ENCODE measurements at regions not wholly inside any gene's neighbourhood (a gene's known extent, or its start where the extent isn't known, plus 50 kb on each side); places are given as distances from the start of the nearest gene placed in this dataset.

DNA sequence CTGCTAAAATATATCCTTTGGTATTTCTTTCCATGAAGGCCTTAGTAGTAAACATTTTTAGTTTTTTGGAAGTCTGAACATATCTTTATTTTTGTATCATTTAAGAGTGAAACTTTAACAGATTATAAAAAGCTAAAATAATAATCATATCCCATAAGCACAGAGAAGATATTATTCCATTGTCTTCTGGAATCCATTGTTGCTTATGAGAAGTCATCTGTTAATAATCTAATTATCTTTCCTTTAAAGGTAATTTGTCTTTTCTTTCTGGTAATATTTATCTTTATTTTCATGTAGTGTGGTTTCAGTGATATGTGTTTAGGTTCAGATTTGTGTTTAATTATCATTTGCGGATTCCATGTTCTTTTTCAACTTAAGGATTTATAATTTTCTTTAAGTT is 261.7 kb downstream of the MSRB3 start:
- Histone ChIP-seq H3K36me3 (ENCODE audit: control insufficient read depth in 4 of 4, insufficient read depth in 4 of 4, low read length in 4 of 4) (no peaks in the 10 kb centered on the region), H3K4me3 (no peak overlapping the region), H3K4me1 (ENCODE audit: control insufficient read depth in 5 of 5, insufficient read depth in 5 of 5, low read length in 5 of 5) (peaks cover 0 to 6% (median 0%) of the 10 kb centered on the region in 5 donors), H3K27ac (ENCODE audit: low read depth in 1 of 2, low read length in 1 of 2) (no peak overlapping the region), H3K9ac (ENCODE audit: insufficient read depth in 1 of 2, low read length in 2 of 2) (no peak overlapping the region), H3K27me3 (ENCODE audit: control insufficient read depth in 3 of 3, insufficient read depth in 3 of 3, low read length in 2 of 3) (no peaks in the 10 kb centered on the region), H3K9me3 (ENCODE audit: control insufficient read depth in 4 of 4, insufficient read depth in 3 of 4, low read length in 3 of 4) (peaks cover 0 to 4% (median 2%) of the 10 kb centered on the region in 4 donors)
- ATAC-seq (ENCODE audit: insufficient read depth, low FRiP score) (no peak), DNase-seq (no peak)
- TF ChIP-seq, protein P1, sequence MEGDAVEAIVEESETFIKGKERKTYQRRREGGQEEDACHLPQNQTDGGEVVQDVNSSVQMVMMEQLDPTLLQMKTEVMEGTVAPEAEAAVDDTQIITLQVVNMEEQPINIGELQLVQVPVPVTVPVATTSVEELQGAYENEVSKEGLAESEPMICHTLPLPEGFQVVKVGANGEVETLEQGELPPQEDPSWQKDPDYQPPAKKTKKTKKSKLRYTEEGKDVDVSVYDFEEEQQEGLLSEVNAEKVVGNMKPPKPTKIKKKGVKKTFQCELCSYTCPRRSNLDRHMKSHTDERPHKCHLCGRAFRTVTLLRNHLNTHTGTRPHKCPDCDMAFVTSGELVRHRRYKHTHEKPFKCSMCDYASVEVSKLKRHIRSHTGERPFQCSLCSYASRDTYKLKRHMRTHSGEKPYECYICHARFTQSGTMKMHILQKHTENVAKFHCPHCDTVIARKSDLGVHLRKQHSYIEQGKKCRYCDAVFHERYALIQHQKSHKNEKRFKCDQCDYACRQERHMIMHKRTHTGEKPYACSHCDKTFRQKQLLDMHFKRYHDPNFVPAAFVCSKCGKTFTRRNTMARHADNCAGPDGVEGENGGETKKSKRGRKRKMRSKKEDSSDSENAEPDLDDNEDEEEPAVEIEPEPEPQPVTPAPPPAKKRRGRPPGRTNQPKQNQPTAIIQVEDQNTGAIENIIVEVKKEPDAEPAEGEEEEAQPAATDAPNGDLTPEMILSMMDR (IDR thresholded peaks at IDR 0.05; ENCODE audit: control extremely low read depth, extremely low read depth): no peak
- 94 to 100% methylated on average over 1 of the region's 1 CpG for WGBS, 2 donors

DNA sequence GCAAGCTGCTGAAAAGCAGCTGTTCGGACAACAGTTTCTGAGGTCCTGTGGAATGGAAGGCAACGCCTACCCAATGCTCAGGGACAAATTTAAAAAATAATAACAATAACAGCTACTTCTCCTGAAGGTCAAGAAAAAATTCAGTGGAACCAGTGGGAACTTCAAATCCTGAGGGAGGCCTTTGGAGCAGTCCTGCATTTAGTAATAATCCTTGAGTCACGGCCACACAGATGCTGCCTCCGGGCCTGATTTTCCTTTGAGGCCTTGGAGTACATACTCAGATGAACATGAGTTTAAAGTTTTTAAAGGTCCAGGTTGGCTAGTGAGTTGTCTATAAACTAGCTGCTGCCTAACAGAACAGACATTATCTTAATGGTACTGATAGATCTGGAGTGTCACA is 268.0 kb downstream of the MSRB3 start:
- H3K27ac ChIP-seq (ENCODE audit: low read depth in 1 of 2, low read length in 1 of 2): no peak overlapping the region
- H3K4me1 ChIP-seq (ENCODE audit: control insufficient read depth in 5 of 5, insufficient read depth in 5 of 5, low read length in 5 of 5): peaks cover 0 to 12% (median 0%) of the 10 kb centered on the region in 5 donors
- TF ChIP-seq, protein P1 (IDR thresholded peaks at IDR 0.05; ENCODE audit: control extremely low read depth, extremely low read depth): no peak
- DNase-seq (peak in 1 of 3 donors; percentile 43), ATAC-seq (ENCODE audit: insufficient read depth, low FRiP score) (no peak)
- 88 to 92% methylated on average over 4 of the region's 4 CpGs for WGBS, 2 donors
- no peaks in the 10 kb centered on the region for H3K27me3 ChIP-seq (ENCODE audit: control insufficient read depth in 3 of 3, insufficient read depth in 3 of 3, low read length in 2 of 3)
- no peak overlapping the region for H3K4me3 ChIP-seq
- H3K9ac ChIP-seq (ENCODE audit: insufficient read depth in 1 of 2, low read length in 2 of 2): no peak overlapping the region
- H3K9me3 ChIP-seq (ENCODE audit: control insufficient read depth in 4 of 4, insufficient read depth in 3 of 4, low read length in 3 of 4): peaks cover 0 to 2% (median 0%) of the 10 kb centered on the region in 4 donors
- H3K36me3 ChIP-seq (ENCODE audit: control insufficient read depth in 4 of 4, insufficient read depth in 4 of 4, low read length in 4 of 4): no peaks in the 10 kb centered on the region

DNA sequence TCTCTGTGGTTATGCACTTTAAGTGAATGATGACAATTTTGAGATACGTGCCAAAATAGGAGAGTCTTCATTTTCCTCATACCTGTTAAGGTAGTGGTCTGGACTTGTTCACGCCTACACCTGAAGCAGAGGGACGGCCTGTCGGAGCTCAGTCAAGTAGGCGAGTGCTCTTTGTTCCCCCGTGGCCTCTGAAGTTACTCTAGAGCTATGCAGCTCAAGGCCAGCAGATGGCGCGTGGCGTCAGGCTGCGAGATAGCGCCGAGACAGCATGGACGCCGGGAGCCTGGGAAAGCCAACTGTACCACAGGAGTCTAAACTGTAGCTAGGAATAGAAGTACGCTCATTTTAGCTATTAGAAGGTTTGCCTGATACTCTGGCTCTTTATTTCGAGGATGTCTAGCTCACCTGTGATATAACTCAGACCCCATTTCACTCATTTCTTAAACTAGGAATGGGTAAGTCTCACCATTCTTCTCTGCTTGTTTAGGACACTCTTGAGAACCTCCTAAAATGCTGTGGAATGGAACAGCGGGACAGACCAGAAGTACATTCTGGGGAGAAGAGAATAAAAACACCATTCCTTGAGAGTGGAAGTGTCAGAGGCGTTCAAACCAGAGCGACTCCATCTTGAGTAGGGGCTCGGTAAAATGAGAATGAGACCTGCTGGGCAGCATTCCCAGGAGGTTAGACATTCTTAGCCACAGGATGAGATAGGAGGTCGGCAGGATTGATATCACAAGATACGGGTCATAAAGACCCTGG is 267.4 kb upstream of the HMGA2 start:
- 27 to 29% methylated on average over 22 of the region's 22 CpGs for WGBS, 2 donors
- DNase-seq (peak; percentile 85), ATAC-seq (ENCODE audit: insufficient read depth, low FRiP score) (peak; percentile 96)
- Histone ChIP-seq H3K9ac (ENCODE audit: insufficient read depth in 1 of 2, low read length in 2 of 2) (no peak overlapping the region), H3K9me3 (ENCODE audit: control insufficient read depth in 4 of 4, insufficient read depth in 3 of 4, low read length in 3 of 4) (no peaks in the 10 kb centered on the region), H3K4me1 (ENCODE audit: control insufficient read depth in 5 of 5, insufficient read depth in 5 of 5, low read length in 5 of 5) (peaks cover 0 to 3% (median 0%) of the 10 kb centered on the region in 5 donors), H3K27ac (ENCODE audit: low read depth in 1 of 2, low read length in 1 of 2) (no peak overlapping the region), H3K27me3 (ENCODE audit: control insufficient read depth in 3 of 3, insufficient read depth in 3 of 3, low read length in 2 of 3) (no peaks in the 10 kb centered on the region), H3K36me3 (ENCODE audit: control insufficient read depth in 4 of 4, insufficient read depth in 4 of 4, low read length in 4 of 4) (no peaks in the 10 kb centered on the region), H3K4me3 (no peak overlapping the region)
- TF ChIP-seq, protein P1 (IDR thresholded peaks at IDR 0.05; ENCODE audit: control extremely low read depth, extremely low read depth): peak; percentile 82
